ENCODE measurements at regions not wholly inside any gene's neighbourhood (a gene's known extent, or its start where the extent isn't known, plus 50 kb on each side); places are given as distances from the start of the nearest gene placed in this dataset.

DNA sequence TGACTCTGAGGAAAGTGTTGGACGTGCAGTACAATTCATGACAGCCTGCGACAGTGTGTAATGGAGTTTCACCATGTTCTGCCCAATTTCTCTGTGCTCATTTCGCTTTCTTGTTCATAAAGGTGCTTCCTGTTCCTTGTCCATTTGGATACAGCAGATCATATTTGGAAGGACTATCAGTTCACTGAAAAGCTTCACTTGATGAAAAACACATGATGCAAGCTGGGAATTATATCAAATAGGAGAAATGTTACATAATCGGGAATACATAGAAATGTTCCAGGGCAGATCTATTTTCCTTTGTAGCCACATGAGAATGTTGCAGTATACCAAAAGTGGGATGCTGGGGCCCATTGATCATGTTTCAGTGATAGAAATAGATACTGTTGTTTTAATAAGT, 266.3 kb upstream of the SLC14A2 start:
- ATAC-seq (no peak), DNase-seq (ENCODE audit: low read depth, low spot score) (no peak)
- no peaks in the 10 kb centered on the region for H3K36me3 ChIP-seq (ENCODE audit: control insufficient read depth, insufficient read depth, low read length)
- H3K27me3 ChIP-seq (ENCODE audit: control insufficient read depth, insufficient read depth, low read length) = no peaks in the 10 kb centered on the region
- TF ChIP-seq POLR2AphosphoS5 (IDR thresholded peaks at IDR 0.05; ENCODE audit: low read depth, low read length) = no peak
- no peak for TF ChIP-seq SIN3A (IDR thresholded peaks at IDR 0.05; ENCODE audit: borderline replicate concordance, insufficient read depth, low read depth, low read length)
- TF ChIP-seq, protein P1, sequence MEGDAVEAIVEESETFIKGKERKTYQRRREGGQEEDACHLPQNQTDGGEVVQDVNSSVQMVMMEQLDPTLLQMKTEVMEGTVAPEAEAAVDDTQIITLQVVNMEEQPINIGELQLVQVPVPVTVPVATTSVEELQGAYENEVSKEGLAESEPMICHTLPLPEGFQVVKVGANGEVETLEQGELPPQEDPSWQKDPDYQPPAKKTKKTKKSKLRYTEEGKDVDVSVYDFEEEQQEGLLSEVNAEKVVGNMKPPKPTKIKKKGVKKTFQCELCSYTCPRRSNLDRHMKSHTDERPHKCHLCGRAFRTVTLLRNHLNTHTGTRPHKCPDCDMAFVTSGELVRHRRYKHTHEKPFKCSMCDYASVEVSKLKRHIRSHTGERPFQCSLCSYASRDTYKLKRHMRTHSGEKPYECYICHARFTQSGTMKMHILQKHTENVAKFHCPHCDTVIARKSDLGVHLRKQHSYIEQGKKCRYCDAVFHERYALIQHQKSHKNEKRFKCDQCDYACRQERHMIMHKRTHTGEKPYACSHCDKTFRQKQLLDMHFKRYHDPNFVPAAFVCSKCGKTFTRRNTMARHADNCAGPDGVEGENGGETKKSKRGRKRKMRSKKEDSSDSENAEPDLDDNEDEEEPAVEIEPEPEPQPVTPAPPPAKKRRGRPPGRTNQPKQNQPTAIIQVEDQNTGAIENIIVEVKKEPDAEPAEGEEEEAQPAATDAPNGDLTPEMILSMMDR (IDR thresholded peaks at IDR 0.05) = no peak
- TF ChIP-seq TCF7L2 (IDR thresholded peaks at IDR 0.05; ENCODE audit: low read depth, low read length) = no peak
- TF ChIP-seq REST (IDR thresholded peaks at IDR 0.05; ENCODE audit: insufficient read depth in 1 of 2, low read depth in 2 of 2, low read length in 1 of 2) = no peak
- ChIA-PET CTCF (no interaction called here), POLR2A (no interaction called here)
- H3K4me3 ChIP-seq (ENCODE audit: low read depth in 2 of 2, low read length in 2 of 2) = no peak overlapping the region
- no peaks in the 10 kb centered on the region for H3K9me3 ChIP-seq (ENCODE audit: control insufficient read depth, insufficient read depth, low read depth, low read length)
- H3K4me1 ChIP-seq (ENCODE audit: control insufficient read depth, insufficient read depth, low read length) = no peaks in the 10 kb centered on the region
- intact Hi-C loops (cut with micrococcal nuclease; ENCODE audit: unreplicated experiment) = no loop called here
- no peak overlapping the region for H3K27ac ChIP-seq (ENCODE audit: low read length)
- no TSS peak for BruUV-seq (replicated peaks)
- in situ Hi-C loops (cut with HindIII; ENCODE audit: low pct_unique_long_range_greater_than_20kb, low sequenced_read_pairs) = no loop called here

- POLR2A ChIA-PET = no interaction called here
- ATAC-seq = no peak
- intact Hi-C loops (cut with micrococcal nuclease; ENCODE audit: unreplicated experiment) (no loop called here), in situ Hi-C loops (cut with HindIII; ENCODE audit: low pct_unique_long_range_greater_than_20kb, low sequenced_read_pairs) (no loop called here)
- Histone ChIP-seq H3K4me3 (ENCODE audit: low read depth in 2 of 2, low read length in 2 of 2) (no peak overlapping the region), H3K27ac (ENCODE audit: low read length) (no peak overlapping the region), H3K36me3 (ENCODE audit: control insufficient read depth, insufficient read depth, low read length) (no peaks in the 10 kb centered on the region), H3K27me3 (ENCODE audit: control insufficient read depth, insufficient read depth, low read length) (no peaks in the 10 kb centered on the region), H3K9me3 (ENCODE audit: control insufficient read depth, insufficient read depth, low read depth, low read length) (no peaks in the 10 kb centered on the region), H3K4me1 (ENCODE audit: control insufficient read depth, insufficient read depth, low read length) (no peaks in the 10 kb centered on the region)
- TF ChIP-seq TCF7L2 (IDR thresholded peaks at IDR 0.05; ENCODE audit: low read depth, low read length) (no peak), SIN3A (IDR thresholded peaks at IDR 0.05; ENCODE audit: borderline replicate concordance, insufficient read depth, low read depth, low read length) (no peak), REST (IDR thresholded peaks at IDR 0.05; ENCODE audit: insufficient read depth in 1 of 2, low read depth in 2 of 2, low read length in 1 of 2) (no peak), POLR2AphosphoS5 (IDR thresholded peaks at IDR 0.05; ENCODE audit: low read depth, low read length) (no peak)
- TF ChIP-seq, protein P1 (IDR thresholded peaks at IDR 0.05) = no peak
- CTCF ChIA-PET = no interaction called here
- no TSS peak for BruUV-seq (replicated peaks)
- DNase-seq (ENCODE audit: low read depth, low spot score) = no peak
Measured at GRCh38 chr18:45349467-45349866, 265.8 kb upstream of the SLC14A2 start.

All from Panc1 (cell line).